Lung (tissue), 11 donors: ENCODE measurements at regions not wholly inside any gene's neighbourhood (a gene's known extent, or its start where the extent isn't known, plus 50 kb on each side); places are given as distances from the start of the nearest gene placed in this dataset.

ENCODE experiments used
- ATAC-seq: fragments of 200-7000 bp; cut with Tn5 transposase; one replicate; pipeline ENCODE4 v1.9.1; 2020; ENCODE audit warnings: moderate number of reproducible peaks; ENCODE audit not compliant: insufficient read depth, low FRiP score
- DNase-seq, 3 donors: peaks; one replicate each; pipeline ENCODE4 v3.0.0-alpha.2; 2013 to 2017
- H3K27ac ChIP-seq, 2 donors: one replicate each; pipeline ENCODE4 v1.5.1; 2013; ENCODE audit warnings: mild to moderate bottlenecking in 2 of 2, moderate library complexity in 2 of 2, control low read depth in 1 of 2, inconsistent platforms in 1 of 2, low read depth in 1 of 2, low read length in 1 of 2
- H3K27me3 ChIP-seq, 3 donors: one replicate each; pipeline ENCODE4 v1.5.1; 2013; ENCODE audit warnings: low read length in 2 of 3; ENCODE audit not compliant: control insufficient read depth in 3 of 3, insufficient read depth in 3 of 3
- H3K36me3 ChIP-seq, 4 donors: one replicate each; pipeline ENCODE4 v1.5.1; 2013; ENCODE audit warnings: low read length in 4 of 4, mild to moderate bottlenecking in 1 of 4, moderate library complexity in 1 of 4; ENCODE audit not compliant: control insufficient read depth in 4 of 4, insufficient read depth in 4 of 4
- H3K4me1 ChIP-seq, 5 donors: one replicate each; pipeline ENCODE4 v1.5.1; 2013; ENCODE audit warnings: low read length in 5 of 5, mild to moderate bottlenecking in 2 of 5, moderate library complexity in 1 of 5; ENCODE audit not compliant: control insufficient read depth in 5 of 5, insufficient read depth in 5 of 5
- H3K4me3 ChIP-seq: one replicate; pipeline ENCODE4 v1.5.1; 2013; ENCODE audit warnings: mild to moderate bottlenecking, control low read depth, moderate library complexity
- H3K9ac ChIP-seq, 2 donors: one replicate each; pipeline ENCODE4 v1.5.1; 2013; ENCODE audit warnings: low read length in 2 of 2, control low read depth in 1 of 2; ENCODE audit not compliant: insufficient read depth in 1 of 2
- H3K9me3 ChIP-seq, 4 donors: one replicate each; pipeline ENCODE4 v1.5.1; 2013; ENCODE audit warnings: low read length in 3 of 4, mild to moderate bottlenecking in 1 of 4, moderate library complexity in 1 of 4; ENCODE audit not compliant: control insufficient read depth in 4 of 4, insufficient read depth in 3 of 4
- WGBS, 2 donors: extraction: QIAGEN DNeasy Blood & Tissue Kit; methylation state at CpG; one replicate each; pipeline ENCODE4 v1.1.7; 2013; 5-methylcytosine and 5-hydroxymethylcytosine counted together
- TF ChIP-seq, protein P1 (sequence below): IDR thresholded peaks from 2 replicates; pipeline ENCODE4 v1.5.1; 2012; ENCODE audit warnings: mild to moderate bottlenecking; ENCODE audit errors: control extremely low read depth, extremely low read depth
- donor health status: control.
- donor health status: control.
- donor health status: Bipolar disorder and iron deficiency.
- donor health status: healthy.
- donor health status: DM: yes; HTN: yes; CAD: no.

DNA sequence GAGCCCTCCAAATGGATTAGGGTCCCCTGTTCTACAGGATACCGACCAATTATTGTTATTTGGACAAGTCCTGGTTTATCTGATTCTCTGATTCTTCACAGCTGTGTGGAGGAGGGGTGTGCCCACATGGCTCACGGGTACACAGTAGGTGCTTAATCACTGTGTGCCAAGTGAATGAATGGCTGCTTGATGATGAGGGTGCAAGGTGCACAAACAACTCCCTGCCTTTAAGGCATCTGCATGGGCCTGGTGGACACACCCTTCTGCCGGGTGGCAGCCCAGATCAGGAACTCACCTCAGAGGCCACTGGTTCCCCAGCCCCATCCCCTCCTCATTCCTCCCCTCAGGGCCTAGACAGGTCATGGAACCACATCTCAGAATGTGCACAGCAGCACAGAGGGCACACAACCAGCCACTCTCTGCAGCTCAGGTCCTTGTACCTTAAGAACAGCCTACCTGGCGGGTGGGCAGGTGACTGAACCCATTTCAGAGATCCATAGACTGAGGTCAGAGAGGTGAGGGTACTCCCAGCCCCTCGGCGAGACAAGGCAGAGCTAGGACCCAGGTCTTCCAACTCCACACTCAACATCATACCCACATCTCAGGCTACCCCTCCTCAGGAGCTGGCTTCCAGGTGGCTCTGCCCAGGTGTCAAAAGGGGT is 50.3 kb downstream of the SHANK2 start:
- DNase-seq = no peak
- ATAC-seq = no peak
- 92 to 94% methylated on average over 6 of the region's 6 CpGs for WGBS, 2 donors
- Histone ChIP-seq H3K9ac (no peak overlapping the region), H3K4me1 (peaks cover 0 to 9% (median 5%) of the 10 kb centered on the region in 5 donors), H3K27ac (no peak overlapping the region), H3K27me3 (no peaks in the 10 kb centered on the region), H3K9me3 (no peaks in the 10 kb centered on the region), H3K4me3 (no peak overlapping the region), H3K36me3 (no peaks in the 10 kb centered on the region)
- TF ChIP-seq, protein P1, sequence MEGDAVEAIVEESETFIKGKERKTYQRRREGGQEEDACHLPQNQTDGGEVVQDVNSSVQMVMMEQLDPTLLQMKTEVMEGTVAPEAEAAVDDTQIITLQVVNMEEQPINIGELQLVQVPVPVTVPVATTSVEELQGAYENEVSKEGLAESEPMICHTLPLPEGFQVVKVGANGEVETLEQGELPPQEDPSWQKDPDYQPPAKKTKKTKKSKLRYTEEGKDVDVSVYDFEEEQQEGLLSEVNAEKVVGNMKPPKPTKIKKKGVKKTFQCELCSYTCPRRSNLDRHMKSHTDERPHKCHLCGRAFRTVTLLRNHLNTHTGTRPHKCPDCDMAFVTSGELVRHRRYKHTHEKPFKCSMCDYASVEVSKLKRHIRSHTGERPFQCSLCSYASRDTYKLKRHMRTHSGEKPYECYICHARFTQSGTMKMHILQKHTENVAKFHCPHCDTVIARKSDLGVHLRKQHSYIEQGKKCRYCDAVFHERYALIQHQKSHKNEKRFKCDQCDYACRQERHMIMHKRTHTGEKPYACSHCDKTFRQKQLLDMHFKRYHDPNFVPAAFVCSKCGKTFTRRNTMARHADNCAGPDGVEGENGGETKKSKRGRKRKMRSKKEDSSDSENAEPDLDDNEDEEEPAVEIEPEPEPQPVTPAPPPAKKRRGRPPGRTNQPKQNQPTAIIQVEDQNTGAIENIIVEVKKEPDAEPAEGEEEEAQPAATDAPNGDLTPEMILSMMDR = no peak

DNA sequence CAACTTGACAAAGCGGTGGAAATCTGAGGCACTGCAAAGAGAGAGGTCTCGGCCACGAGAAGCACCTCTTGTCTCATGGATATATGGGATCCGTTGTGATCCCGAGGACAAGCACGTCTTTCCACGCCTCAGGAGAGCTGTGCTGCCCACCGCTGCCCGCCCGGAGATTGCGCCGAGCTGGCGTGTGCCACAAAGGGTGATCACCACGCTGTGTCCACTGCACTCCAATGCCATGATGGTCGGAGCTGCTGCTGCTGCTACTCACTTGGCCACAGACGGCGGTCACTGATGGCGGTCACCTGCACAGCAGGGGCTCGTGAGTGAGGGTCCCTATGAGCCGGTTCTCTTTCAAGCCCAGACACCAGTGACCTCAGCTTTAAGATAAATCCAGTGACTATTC is 51.1 kb downstream of the SHANK2 start:
- Histone ChIP-seq H3K4me1 (peaks cover 0 to 9% (median under 1%) of the 10 kb centered on the region in 5 donors), H3K36me3 (no peaks in the 10 kb centered on the region), H3K27ac (no peak overlapping the region), H3K9ac (no peak overlapping the region), H3K9me3 (no peaks in the 10 kb centered on the region), H3K4me3 (no peak overlapping the region), H3K27me3 (no peaks in the 10 kb centered on the region)
- ATAC-seq (no peak), DNase-seq (no peak)
- TF ChIP-seq, protein P1 = no peak
- 94 to 96% methylated on average over 20 of the region's 20 CpGs for WGBS, 2 donors

DNA sequence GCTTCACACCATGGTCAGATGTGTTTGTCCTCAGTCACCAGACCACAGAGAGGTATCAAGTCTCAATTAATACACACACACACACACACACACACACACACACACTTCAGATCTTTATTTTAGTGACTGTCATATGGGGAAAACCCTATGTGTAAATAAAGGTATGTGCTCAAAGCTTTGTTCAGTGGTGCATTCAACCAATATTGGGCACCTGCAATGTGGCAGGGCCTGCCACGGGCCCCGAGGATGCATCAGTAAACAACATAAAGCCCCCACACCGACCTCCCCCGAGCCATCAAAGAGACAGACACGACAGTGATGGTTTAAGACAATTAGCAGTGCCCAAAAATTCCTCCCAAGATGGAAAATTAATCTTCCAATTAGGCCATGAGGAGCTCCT is 51.6 kb downstream of the SHANK2 start:
- H3K9me3 ChIP-seq = no peaks in the 10 kb centered on the region
- H3K36me3 ChIP-seq = no peaks in the 10 kb centered on the region
- peaks cover 0 to 5% (median 0%) of the 10 kb centered on the region in 5 donors for H3K4me1 ChIP-seq
- no peak overlapping the region for H3K9ac ChIP-seq
- H3K27me3 ChIP-seq = no peaks in the 10 kb centered on the region
- TF ChIP-seq, protein P1 = no peak
- ATAC-seq = no peak
- H3K4me3 ChIP-seq = no peak overlapping the region
- 85 to 91% methylated on average over 5 of the region's 5 CpGs for WGBS, 2 donors
- no peak for DNase-seq
- H3K27ac ChIP-seq = no peak overlapping the region
